NOMO-1 treated with DMSO at 0.1 percent for 48 hours (cell line): ENCODE measurements at regions not wholly inside any gene's neighbourhood (a gene's known extent, or its start where the extent isn't known, plus 50 kb on each side); places are given as distances from the start of the nearest gene placed in this dataset.

Experiments
- DNase-seq: peaks from one replicate; lab custom pipeline; 2025; ENCODE audit not compliant: unreplicated experiment; lab: John Stamatoyannopoulos, UW

DNA sequence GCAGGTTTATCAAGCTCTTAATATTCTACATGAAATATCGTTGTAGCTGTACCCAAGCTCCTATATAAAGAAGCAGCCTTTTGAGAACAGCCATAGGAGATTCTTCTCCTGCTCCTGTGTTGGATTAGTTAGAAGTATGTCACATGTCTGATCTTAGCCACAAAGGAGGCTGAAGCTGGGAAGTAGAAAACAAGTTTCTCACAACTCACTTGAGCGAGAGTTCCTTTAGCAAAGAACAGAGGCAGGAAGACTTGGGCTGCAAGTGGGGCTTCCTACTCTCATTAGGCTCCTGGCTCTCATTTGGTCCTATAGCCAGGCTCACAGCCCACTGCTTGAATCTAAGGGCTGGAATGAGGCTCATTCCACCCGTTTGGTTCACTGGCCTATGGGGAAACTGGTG, 281.9 kb downstream of the BTG1 start:
- no peak for DNase-seq

DNA sequence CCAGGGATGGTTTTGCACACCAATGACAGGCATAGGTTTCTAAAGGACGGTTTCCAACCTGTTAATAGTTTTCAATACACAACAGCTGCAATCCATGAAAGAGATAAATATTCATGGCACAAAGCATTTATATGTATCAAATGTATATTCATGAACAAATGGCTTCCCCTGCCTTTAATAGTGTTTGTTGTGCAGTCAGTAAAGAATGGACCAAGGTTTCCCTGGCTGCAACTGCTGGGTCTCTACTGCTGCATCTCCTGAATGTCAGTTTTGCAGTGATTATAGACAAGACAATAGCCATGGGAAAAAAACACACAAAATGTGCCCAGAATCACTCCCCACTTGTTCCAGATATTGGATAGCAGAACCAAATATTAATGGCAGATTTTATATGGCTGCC, 284.1 kb downstream of the BTG1 start:
- DNase-seq = no peak

DNA sequence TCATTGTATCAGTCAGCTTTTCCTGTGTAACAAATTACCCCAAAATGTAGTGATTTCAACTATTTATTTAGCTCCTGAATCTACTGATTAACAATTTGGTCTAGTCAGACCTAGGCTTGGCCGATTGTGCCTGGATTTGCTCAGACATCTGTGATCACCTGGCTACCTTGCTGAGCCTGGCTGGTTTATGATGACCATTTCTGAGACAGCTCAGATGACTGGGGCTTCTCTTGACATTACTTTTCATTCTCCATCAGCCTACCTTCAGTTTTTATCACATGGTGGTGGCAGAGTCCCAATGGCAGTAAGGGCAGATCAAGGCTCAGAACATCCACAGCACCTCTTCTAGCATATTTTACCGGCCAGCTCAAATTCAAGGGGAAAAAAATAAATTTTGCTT, 286.3 kb downstream of the BTG1 start:
- DNase-seq = no peak

DNA sequence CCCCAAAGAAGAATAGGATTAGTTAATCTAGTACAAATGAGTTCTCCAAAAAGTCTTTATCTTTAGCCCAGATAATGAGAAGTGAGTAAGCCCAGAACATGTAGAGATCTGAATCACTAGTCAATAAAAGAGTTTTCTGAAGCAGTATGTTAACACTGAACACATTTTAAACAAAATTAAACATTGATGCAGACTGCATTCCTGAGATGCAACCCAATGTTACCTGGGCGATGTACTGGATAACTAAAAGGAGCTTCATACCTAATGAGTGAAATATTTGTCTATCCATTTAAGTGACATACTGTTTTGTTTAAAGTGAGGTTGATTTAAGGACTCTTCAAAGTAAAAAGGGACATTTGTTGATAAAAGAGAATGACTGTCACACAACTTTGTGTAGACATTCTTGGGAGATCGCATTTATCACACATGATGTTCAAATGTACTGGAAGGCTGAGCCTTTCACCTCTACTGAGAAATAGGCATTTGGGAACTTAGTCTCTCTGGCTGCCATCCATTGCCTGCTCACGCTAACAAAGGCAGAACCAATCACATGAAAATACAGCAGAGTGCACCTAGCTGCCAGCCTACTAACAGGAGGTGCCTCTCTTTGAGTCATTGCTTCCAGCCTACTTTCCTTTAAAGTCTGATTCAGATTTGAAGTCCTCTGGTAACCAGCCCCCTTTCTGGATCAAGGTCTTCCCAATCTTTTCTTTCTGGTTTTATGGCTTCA, 287.7 kb downstream of the BTG1 start:
- no peak for DNase-seq

DNA sequence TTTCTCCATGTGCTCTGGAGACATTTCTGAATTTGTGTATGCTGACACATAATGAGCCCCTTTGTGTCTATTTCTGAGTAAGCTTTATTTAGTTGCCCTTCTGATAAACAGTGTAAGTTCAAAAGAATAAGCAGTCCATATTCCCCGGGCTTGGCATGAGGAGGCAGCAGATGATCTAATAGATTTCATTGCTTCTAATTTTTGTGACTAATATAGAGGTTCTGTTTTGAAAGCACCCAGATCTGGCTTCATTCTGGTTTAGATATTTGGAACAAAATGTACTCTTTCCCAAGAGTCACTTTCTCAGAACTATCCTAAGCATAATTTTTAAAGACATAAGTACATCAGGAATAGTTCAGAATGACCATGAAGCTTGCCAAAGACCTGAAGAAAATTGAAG, 290.9 kb downstream of the BTG1 start:
- DNase-seq = no peak

DNA sequence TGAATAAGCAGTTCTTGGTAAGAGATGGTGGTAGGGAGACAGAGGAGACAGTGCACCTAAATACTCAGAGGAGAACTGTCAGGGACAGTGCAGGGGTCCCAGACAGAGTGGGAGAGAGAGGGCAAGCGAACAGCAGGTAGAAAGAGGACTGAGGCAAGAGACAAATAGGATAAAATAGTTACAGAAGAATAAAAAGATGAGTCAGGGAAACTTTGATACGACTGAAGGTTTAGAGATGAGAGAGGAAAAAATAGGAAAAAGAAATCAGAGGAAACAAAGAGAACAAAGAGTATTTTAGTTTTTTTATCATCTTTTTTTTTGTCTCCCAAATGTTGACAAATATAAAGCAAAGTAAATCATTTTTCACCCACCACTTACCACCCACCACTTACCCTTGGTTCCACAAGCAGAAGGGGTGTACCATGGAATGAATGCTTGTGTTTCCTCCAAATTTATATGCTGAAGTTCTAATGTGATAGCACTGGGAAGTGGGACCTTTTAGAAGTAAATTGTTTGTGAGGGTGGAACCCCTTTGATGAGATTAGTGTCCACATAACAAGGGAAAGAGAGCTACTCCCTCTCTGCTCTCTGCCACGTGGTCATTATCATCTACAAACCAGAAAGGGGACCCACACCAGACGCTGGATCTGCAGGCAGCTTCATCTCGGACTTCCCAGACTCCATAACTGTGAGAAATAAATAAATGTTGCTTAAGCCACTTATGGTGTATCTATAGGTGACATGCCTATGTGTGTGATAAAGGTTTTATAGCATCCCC, 292.1 kb downstream of the BTG1 start:
- DNase-seq = no peak

DNA sequence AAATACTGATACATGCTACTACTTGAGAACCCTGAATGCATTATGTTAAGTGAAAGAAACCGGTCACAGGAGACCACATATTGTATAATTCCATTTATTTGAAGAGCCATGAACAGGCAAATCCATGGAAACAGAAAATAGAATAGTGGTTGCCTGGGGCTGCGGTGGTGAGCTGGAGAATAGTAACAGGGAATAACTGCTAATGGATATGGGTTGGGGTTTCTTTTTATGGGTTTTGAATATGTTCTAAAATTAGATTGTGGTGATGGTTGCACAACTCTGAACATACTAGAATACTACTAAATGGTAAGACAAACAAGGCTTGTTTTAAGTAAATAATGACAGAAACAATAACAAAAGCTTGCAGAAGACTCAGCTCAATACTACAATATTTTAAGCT, 293.0 kb downstream of the BTG1 start:
- DNase-seq = no peak

DNA sequence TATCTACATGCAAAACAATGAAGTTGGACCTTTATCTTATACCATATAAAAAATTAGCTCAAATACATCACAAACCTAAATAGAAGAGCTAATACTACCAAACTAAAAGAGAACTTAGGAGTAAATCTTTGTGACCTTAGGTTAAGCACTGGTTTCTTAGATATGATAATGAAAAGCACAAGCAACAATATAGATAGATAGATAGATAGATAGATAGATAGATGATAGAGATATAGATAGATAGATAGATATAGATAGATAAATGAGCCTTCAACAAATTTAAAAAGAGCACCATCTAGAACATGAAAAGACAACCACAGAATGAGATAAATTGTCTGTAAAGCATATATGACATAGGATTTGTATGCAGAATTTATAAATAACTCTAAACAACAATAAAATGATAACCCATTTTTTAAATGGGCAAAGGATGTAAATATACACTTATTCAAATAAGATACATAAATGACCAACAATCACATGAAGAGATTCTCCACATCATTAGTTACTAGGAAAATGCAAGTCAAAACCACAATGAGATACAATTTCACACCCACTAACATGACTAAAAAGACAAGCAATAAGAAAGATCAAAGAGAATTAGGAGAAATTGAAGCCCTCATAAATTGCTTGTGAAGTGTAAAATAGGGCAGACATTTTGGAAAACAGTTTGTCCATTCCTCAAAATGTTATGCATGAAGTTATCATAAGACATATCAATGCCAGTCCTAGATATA, 293.7 kb downstream of the BTG1 start:
- DNase-seq = no peak

DNA sequence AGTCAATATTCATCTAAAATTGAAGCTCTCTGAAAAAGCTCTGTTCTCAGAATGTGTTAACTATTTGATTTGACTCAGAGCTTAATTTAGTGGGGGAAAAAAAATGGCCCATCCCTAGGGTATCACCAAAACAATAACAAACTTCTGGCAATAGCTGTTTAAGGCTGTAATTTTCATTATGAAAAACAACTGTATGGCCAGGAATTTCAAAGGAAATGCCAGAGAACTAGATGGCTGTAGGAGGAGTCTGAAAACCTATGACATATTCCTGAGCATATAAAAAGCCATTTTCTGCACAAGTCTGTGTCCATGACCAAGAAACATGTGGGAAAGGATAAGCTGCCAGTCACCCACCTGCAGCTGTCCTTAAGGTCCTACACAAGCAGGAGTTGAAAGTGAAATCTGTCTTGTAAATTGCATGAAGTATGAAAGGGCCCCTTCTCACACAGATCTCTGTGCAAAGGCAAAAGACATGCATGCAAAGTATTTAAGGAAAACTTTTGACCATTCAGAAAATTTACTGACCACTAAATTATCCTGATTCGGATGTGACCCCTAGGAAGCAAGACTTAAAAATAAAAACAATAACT, 299.1 kb downstream of the BTG1 start:
- no peak for DNase-seq

DNA sequence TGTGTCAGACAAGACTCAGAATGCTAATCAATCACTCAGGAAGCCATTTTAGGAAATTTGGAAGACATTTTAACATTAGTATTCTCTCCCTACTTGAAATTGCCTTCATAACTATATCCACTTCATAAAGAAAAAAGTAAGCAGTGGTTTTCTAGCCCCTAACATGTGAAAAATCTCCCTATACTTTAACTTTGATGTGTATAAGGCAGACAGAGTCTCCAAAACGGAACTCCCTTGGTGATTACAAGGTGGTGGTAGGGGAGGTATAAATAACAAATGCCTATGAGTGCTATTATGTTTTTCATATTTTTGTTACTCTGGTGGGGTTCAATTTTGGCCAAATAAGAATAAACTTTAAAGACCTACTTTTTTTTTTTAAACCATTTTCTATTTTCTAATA, 300.3 kb downstream of the BTG1 start:
- DNase-seq = no peak

DNA sequence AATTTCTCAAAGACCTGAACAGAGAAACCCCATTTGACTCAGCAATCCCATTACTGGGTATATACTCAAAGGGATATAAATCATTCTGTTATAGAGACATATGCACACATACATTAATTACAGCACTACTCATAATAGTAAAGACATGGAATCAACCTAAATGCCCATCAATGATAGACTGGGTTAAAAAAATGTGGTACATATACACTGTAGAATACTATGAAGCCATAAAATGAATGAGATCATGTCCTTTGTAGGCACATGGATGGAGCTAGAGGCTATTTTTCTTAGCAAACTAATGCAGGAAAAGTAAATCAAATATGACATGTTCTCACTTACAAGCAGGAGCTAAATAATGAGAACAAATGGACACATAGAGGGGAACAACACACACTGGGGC, 303.8 kb downstream of the BTG1 start:
- no peak for DNase-seq

DNA sequence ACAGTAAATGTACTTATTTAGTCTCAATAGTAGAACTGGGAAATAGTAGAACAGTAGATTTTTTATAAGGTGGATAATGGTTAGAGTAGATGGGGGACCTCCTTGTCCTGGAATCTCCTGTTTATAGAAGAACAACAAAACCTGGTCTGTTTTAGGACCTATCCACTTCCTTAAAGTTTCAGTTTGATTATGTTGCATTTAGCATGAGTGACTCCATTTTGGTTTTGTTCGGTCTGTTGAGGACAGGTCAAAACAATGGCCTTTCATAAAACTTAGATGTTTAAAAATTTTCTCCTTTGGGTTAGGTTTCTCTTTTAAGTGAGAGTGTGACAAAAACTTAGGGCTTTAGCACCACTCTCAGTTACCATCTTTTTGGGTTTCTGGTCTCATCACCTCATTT, 308.9 kb downstream of the BTG1 start:
- no peak for DNase-seq

DNA sequence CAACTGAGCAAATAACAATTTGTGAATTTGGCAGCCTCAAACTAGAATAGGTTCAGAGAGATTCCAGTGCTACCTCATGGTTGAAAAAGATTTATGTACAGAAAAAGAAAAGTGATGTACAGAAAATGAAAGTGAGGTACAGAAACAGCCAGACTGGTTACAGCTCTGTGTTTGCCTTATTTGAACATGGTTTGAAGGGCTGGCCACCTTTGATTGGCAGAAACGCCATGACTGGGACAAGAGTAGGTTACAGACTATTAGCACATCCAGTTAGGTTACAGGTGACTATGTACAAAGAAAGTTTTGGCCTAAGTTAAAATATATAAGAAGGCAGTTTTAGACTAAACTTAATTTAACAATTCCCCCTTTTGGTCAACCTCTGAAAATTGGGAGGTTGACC, 309.4 kb downstream of the BTG1 start:
- DNase-seq = no peak

DNA sequence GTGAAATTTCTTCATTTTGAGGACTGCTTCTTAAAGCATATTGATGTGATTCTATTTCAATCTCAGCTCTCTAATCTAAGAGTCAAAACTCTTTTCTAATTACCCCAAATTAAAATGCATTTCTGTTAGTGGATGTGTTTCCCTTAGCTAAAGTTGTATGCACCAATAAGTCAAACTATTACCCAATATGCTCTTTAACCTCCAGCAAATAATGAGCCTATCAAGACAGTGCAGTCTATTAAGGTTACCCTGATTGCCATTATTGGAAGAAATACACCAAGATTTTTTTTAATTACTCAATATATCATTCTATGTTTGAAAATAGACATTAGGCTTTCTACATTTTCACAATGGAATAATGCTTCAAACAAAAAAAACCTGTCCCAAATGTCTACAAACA, 310.0 kb downstream of the BTG1 start:
- DNase-seq = no peak

DNA sequence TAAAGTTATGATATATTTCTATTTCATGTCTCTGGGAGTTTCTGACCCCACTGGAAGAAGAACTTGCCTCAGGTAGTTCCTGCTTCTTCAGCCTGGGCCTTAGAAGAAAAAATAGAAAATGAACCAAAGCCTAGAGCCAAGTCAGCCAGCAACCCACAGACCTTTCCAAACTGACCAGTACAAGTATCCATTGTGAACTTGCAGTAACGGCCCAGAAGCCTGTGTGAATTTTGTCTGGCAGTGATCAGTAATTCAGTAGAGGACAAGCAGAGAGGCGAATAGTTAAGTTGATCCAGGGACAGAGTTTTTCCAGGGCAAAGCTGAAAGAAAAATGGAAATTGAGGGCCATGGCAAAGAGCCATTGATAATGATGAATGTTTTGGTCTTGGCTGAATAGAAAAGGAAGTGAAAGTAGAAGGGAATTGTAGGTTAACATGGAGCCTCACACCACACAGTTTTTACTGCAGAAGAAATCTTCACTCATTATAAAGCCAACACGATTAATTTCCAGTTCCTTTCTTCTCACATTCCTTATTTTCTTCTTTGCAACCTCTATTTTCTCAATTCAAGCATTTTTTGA, 311.8 kb downstream of the BTG1 start:
- peak; percentile 73 for DNase-seq

DNA sequence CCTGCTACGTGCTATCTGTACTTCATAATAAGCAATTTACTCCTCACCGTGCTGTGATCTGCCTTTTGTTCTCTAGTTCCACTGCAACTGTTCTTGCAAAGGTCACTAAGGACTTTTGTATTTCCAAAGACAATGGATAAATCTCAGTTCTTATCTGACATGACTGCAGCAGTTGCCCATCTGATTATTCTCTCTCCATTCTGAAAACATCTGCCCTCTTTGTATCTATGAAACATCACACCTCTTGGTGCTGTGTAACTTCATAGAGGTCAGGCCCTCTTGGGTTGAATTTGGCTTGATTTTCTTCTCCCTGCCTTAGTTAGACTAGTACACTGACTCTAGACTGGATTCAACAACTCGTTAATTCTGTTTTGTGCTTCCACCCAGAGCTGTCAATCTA, 319.6 kb downstream of the BTG1 start:
- no peak for DNase-seq

DNA sequence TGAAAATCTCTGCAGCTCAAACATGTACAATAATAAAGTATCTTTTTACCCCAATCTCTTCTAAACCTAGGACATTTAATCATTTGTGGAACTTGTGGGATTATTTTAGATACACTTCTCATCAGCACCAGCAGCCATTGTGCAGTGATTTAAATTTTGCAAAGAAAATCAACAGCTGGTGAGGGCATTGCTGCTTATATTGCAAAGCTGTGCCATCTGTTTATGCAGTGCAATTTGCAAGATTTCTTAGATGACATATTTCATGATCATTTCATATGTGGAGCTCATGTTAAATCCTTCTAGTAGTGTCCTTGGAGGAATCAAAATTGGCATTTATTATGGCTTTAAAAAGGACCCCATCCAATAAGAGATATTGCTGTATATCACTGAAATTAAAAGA, 320.7 kb downstream of the BTG1 start:
- no peak for DNase-seq

DNA sequence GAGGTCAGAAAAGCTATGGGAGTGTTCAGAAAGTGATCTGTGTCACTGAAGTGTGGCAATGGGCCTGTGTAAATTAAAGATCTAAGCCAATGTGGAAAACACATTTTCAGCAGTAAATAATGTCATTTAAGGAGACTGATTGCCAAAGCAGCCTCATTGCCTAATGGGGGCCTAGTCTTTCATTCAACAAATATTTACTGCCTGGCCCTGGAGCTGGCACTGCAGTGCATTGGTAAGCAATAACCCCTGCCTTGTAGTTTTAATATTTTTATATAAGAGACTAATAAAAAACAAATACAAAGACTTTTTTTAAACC, 326.6 kb downstream of the BTG1 start:
- peak; percentile 49 for DNase-seq

DNA sequence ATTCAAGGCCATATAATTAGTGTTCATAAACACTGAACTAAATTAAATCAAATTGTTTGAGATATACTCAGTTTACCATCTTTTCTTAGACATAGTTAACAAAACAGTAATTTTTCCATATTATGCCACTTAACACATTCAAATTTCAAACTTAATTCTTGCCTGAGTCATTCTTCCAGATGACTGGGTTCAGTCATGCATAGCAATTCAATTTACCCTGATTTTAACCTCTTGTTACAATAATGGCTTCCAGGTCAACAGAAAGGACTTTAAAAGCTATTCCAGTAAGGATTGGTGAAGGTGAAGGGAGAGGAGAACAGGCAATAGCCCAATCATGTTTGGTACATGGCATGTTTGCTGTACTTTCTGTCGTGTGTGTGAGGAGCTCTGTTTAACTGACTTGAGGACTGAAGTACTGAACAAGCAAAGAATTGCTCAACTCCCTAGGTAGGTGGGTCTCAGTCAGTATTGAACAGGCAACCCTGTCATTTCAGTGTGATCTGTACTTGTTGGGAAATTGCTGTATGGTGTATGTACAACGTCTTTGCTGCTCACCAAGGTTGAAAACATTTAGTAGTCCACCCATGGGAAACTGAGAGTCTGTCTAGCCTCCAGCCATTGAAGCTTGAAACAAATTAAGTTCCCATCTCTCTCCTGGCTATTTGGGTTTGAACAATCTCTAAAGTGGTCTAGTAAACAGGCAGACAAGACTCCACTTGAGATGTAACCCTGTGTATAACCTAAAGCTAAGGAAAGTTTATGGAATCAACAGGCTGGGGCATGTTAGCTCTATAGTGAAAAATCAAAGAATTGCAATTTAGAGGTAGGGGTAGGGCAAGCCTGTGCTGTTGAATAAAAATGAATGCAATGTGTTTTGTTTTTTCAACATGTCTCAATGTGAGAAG, 327.2 kb downstream of the BTG1 start:
- no peak for DNase-seq

DNA sequence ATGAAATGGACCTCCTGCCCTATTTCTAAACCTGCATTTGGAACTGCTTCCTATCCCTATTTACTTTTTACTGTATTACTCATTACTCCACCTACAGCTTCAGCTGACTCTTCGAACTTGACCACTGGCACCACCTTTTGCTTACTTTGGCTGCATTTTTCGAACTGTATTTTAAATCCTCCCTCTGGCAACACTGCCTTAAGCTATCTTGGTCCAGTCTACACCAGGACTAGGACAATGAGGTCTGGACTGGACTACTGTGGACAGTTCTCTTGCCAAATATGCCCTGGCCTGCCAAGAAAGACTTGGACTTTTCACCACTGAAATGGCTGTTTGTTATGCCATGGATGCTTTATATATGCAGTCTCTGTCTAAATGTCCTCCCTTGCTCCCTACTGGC, 328.1 kb downstream of the BTG1 start:
- no peak for DNase-seq

DNA sequence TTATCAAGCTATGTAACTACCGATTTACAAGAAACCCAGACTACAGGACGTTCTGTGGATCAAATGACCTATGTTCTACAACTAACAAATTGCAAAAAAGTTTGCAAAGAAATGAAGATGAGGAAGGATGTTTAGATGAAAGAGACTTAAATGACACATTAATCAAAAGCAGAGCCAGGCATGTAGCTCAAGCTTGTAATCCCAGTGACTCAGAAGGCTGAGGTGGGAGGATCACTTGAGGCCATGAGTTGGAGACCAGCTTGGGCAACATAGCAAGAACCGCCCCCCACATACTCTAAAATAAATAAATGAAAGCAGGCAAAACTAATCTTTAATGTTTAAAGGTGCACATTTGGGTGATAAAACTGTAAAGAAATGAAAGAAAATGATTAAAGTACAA, 331.9 kb downstream of the BTG1 start:
- DNase-seq = no peak
